GM19467 (cell line): ENCODE measurements at regions not wholly inside any gene's neighbourhood (a gene's known extent, or its start where the extent isn't known, plus 50 kb on each side); places are given as distances from the start of the nearest gene placed in this dataset.
"Not testable (repeated sequence)": the region's sequence is repeated elsewhere in the genome, so short reads cannot be mapped to it uniquely, and the experiment has no call there.

Experiments
- ATAC-seq: cut with Tn5 transposase; IDR thresholded peaks from one replicate; pipeline ENCODE4 v1.9.1; 2021; ENCODE audit warnings: mild to moderate bottlenecking, moderate library complexity; ENCODE audit not compliant: unreplicated experiment

DNA sequence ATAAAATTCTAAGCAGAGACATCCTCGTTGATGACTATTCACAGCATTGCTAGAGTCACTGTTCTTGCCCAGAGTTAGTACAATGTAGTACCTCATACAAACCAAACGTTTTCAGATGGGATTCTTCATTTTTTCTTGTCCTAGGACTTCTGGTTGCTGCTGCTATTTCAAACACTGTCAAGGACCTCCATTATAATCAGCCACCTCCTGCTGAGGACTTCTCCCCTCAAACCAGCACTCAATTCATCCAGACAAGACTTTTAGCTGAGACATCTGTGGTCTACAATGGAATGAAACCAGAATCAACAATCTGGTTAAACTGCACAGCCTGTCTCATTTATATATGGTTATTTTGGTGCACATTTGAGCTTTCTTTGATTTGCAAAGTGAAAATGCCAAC is 1008.8 kb downstream of the STPG2 start:
- no peak for ATAC-seq

DNA sequence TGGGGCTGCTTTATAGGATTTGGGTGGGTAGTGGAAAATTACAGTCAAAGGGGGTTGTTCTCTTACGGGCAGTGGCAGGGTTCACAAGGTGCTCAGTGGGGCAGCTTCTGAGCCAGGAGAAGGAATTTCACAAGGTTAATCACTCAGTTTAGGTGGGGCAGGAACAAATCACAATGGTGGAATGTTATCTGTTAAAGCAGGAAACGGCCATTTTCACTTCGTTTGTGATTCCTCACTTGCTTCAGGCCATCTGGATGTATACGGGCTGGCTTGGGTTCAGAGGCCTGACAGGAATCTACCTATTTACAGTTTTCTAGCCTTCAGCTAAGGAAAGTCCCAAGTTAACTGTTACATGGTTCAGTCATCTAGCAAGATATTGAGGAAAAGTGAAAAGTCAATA is 1003.5 kb downstream of the STPG2 start:
- ATAC-seq: no peak

DNA sequence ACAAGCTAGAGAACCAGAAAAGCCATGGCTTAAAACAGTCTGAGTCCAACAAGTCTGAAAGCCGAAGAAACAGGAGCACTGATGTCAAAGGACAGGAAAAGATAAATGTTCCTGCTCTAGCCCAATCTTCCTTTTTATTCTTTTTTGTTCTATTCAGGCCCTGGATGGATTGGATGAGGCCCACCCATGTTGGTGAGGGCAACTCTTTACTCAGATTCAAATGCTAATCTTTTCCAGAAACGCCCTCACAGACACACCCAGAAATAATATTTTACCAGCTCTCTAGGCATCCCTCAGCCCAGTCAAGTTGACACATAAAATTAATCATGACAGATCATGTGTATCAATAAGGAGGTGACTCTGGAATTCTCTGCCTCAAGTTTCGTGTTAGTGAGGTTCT is 1002.7 kb downstream of the STPG2 start:
- no peak for ATAC-seq

DNA sequence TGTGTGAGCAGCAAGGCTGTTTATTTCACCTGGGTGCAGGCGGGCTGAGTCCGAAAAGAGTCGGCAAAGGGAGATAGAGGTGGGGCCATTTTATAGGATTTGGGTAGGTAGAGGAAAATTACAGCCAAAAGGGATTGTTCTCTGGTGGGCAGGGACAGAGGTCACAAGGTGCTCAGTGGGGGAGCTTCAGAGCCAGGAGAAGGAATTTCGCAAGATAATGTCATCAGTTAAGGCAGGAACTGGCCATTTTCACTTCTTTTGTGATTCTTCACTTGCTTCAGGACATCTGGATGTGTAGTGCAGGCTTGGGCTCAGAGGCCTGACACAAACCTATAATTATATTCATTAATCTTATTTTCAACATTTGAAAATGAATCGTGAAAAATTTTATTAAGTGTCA is 1001.9 kb downstream of the STPG2 start:
- ATAC-seq: not testable (repeated sequence)

DNA sequence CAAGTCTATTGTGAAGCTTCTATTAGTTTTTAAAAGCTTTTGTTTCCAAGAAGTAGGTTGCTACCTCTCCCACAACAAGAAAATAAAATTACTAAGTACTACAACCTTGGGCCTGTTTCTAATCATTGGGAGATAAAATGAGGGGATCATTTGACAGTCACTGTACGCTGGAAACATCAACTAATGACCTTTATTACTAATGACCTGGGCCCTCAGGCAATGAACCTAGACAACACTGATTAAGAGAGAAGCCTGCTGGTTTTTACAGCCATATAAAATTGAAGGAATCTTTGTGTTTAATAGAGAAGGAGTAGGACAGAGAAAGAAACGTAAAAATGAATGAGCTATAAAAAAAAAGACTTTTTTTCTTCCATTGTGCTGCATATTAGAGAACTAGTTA is 1000.9 kb downstream of the STPG2 start:
- no peak for ATAC-seq

DNA sequence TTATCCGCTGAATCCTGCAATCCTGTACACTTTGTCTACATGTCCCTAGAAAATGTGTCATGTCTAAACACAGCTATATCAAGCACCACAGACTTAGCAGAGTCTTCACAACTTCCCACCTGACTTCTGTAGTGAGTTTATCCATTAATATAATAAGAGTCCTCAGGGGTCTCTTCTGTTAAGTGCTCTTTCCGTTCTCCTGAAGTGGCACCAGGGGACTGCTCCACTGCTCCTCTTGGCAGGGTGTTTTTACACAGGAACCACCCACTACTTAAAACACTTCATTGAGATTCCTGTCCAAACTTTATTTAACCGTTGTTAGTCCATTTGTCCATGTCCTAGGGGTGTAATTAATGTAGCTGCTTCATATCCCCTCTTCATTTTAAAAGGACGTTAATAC is 1000.4 kb downstream of the STPG2 start:
- no peak for ATAC-seq

DNA sequence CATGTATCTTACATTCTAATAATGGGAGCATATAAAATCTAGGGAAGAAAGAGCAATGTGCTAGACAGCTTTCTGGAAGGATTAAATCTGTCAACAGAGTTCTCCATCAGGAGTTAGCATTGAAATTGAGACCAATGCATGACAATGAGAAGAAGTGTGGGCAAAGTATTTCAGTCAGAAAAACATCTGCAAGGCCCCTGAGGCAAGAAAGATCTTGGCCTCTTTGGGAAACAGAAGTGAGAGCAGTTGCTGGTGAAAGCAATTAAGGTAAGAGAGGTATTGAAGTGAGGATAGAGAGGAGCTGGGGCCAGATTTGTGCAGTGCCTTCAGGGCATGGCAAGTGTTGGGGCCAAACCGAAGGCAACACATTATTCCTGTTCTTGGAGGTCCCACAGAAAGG is 999.1 kb downstream of the STPG2 start:
- no peak for ATAC-seq

DNA sequence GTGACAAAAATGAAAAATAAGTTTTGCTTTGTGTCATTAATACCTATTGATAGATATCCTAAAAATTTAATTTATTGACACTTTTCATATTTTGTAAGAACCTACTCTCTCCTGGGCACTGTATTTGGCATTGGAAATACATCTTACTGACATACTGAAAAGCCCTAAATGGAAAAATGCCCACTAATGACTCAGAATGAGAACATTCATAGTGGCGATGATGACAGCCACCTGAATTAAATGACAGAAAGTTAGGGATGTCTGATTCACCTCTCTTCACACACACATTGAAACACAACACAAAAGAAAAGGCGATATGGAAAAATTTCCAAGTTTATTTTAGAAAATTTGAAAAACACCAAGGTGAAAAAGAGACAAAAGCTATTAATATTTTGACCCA is 992.3 kb downstream of the STPG2 start:
- no peak for ATAC-seq

DNA sequence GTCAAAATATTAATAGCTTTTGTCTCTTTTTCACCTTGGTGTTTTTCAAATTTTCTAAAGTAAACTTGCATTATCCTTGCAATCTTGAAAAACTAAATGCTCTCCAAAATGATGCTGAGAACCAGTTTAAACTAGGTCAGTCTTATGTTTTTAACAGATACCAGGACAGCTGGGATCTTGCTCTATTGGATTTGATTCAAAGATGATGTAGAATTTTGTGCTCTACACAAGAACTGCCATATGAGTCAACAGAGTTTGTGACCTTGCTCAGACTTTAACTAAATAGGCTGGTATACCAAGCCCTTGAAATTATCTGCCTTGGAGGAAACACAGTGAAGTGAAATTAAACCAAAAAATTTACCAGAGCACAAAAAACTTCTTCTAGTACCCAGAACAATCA is 991.1 kb downstream of the STPG2 start:
- ATAC-seq: no peak

DNA sequence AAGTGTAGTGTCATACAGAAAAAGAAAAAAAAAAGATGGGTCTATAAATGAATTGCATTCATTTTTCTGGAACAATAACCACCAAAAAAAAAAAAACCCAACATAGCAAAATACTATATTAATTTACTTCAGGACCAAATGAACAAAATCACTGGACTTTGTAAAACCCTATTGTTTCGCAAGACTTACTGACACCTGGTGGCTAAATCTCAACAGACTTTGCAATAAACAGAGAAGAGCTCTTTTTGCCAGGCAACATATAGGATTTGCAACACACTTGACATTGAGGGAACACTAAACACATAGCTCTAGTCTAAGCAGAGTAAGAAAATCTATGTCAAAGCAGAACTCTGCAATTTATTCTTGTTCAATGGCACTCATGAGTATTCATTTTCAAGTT is 990.2 kb downstream of the STPG2 start:
- no peak for ATAC-seq

DNA sequence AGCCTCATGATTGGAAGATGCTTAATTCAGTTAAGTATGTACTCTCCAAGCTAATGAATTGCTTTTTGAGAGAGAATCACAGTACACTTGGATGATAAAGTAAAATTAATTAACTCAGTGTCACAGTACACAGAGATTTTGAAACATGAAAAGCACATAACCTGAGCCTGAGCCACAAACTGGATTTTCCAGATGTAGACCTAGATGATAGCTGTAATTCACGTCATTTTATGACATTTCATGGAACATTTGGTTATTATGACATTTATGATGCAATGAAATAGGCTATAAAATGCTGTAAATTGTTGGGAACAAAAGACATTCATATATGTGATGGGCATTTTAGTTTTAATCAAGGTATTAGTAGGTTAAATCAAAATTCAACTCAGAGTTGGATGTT is 983.7 kb downstream of the STPG2 start:
- no peak for ATAC-seq

DNA sequence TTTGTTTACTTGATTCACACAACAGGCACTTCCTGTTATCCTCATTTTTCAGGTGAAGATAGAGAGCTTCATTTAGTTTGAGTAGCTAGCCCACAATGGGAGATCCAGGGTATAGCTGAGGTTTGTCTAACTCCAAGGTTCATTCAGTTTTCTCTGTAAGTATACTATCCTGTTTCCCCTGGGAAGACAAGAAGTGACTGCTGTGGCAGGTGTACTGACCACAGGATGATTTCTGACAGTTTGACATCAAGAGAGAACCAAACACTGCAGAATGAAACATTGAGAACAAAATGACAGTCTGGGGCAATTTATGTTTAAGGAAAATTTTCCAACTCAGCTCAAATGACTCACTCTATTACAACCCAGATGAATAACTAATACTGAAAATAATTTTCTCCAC is 958.0 kb downstream of the STPG2 start:
- ATAC-seq: no peak

DNA sequence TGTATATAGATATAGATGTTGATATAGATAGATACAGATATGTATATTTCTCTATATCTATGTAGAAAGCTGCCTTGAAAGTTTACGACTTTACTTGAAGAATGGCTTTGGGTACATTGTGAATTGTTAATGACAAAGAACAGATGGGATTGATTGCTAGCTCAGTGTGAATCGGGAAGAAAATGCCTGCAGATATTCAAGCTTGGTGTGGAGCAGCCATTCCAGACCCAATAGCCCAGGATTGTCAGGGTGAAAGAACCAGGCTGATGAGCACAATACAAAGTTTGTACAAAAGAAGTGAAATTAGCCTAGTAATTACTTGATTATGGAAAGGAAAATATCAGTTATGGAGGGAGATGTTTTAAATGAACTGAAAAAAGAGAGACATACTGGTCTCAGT is 946.2 kb downstream of the STPG2 start:
- ATAC-seq: no peak

DNA sequence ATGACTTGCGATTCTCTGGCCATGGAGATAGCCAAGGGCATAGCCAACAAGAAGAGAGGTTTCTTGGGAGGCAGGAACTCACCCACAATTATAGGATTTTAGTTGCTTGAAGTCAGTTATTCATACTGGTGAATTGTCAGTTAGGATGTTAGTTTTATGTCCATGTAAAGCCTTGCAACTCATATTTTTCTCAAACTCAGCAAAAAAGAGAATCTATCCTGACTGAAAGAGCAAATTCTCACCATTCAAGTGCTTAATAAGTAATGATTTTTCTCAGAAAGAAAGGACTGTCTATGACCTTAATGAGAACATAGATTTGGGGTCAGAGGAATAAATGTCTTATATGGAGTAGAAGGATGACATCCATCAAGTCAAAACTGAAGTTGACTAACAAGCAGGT is 934.5 kb downstream of the STPG2 start:
- no peak for ATAC-seq

DNA sequence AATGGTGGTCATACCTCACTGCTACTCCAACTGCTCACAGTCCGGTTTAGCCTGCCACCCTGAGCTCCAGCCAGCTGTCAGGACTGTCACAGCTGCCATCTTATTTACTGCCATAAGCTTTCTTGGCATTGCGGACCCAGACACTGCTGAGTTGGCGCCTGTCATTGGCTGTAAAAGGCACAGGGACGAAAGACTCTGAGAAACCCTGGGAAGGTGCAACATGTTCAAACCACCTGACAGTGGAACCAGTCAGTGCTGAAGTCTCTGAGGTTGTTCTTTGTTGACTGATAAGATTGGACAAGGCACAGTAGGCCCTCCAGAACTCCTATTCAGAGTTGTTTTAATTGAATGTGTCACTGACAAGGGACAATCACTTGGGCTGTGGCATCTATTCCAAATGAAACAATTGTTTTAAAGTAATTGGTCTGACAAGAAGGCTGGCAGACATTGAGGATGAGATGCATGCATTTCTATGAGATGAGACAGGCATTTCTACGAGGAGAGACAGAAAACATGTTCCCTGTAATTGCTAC is 927.8 kb downstream of the STPG2 start:
- ATAC-seq: no peak

DNA sequence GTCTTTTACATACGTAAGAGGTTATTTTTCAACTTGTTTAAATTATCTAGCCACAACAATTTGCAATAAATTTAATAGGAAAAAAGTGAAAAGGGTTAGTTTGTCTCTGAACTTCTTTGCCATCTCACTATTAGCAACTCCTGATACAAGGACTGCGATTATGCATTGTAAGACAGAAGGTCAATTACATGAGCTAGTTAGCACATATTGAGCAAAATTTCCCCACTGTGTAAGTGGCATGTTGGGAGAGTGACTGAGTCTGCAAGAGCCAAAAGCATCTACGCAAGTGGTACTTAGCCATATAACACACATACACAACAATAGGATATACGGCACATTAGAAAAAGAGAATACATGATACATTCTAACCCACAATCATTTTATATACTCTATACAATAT is 927.2 kb downstream of the STPG2 start:
- ATAC-seq: no peak

DNA sequence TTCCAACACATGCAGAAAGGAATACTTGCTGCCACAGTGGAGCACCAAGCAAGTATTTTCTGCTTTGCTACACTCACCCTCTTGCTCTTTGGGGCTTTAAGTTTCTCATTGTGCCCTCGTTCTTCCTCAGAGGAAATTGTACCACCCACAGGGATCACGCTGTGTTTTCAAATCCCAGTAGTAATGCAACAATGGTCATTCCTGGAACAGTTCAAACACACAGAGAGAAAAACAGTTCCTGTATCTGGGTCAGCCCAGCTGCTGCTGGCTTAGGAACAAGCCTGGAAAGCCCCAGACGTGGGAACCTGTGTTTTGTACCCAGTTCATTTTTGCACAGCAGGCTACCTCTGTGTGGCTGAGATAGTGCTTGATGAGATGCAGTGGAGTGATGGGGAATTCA is 907.8 kb downstream of the STPG2 start:
- no peak for ATAC-seq

DNA sequence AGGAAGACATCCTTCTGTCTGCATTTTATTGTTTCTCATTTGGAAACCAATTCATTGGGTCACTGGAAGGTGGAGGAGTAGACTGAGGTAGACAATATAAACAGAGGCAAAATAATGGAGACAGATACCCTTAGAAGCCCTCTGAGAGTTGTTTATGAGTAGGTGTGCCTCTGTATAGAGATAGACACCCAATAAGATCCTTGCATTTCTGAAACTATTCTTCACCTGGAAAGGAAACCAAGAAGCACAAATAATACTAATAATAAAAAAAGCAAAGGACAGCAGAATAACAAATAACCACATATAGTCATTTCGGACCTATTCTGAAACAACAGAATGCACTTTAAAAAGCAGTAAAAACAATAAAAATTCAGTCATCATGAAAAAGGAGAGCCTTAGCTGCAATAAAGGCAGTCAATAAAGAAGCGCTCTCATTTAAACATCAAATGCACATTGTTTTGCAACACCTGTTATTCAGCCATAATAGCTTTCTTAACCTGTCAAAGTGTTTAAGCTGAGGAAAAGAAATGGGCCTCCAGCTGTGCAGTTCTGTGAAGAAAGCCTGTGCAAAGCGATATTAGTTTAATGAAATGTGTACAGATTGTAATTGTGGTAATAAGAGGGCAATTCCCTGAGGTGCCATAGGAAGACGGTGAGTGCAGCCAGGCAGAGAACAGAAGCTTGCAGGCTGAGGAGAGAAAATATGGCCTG is 904.2 kb downstream of the STPG2 start:
- ATAC-seq: no peak

DNA sequence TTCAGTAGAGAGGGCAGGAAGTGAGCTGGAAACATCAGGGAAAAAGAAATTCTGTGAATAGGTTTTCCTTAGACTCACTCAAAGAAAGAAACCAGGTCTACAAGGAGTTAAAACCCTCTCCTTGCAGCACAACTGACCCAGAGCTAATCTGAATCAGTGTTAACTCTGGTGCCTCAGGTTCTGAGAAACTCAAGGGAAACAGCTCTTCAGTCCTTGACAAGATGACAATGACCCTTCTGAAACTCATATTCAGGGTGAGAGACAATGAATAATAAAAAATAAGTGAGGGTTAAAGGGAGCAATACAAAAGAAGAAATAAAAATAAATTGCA is 903.6 kb downstream of the STPG2 start:
- no peak for ATAC-seq

DNA sequence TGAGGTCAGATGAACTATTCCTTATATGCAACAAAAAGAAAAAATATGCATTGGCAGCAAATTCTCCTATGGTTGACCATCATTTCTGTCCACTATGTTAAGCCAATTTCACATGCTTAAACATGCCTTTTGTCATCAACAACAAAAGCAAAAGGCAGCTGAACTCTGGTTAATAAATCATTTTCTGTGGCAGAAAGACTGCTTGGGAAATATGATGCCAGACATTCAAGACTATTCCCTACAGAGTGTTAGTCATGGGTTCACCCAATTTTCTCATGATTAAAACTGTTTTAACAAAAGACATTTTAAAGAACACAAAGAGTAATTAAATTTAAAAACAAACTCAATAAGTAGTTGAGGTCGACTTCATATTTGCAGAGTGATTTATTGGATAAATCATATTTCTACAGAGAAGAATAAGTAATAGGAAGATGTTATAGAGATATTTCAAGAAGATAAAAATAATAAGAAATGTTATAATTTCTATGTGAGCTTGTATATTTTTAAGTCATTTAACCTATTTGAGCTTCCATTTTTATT is 890.6 kb downstream of the STPG2 start:
- no peak for ATAC-seq

DNA sequence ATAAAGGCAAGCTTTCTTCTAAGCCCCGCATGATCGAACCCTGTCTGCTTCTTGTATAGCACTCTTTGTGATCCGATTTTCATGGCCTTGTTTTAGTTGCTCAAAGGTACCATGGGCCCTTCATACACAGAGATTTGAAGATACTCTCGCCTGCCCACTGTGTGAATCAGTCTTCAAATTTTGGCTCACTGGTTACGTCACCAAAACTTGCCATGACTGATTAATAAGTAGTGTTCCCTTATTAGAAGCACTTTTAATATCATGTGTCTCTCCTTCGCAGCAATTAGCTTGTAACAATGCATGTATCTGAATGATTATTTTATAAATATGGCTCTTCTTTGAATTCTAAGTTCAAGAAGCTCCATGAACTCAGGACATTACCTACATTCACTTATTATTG is 880.5 kb downstream of the STPG2 start:
- ATAC-seq: no peak

DNA sequence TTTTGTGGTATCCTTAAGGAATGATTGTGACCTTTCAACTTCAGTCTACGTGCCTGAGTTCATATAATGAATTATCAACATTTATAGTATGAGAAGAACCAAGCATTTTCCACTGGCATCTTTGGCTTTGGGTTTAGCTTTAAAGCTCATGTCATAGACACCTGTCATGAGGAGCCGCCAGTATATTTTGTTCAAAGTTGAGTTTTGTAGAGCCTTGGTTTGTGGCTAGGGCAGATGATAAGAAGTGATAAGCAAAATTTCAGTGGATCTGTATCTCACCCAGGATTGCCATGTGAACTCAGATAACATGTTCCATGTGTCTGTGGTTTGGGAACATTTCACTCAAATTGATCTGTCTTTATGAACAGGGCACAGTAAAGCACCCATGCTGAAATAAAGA is 873.2 kb downstream of the STPG2 start:
- ATAC-seq: no peak

DNA sequence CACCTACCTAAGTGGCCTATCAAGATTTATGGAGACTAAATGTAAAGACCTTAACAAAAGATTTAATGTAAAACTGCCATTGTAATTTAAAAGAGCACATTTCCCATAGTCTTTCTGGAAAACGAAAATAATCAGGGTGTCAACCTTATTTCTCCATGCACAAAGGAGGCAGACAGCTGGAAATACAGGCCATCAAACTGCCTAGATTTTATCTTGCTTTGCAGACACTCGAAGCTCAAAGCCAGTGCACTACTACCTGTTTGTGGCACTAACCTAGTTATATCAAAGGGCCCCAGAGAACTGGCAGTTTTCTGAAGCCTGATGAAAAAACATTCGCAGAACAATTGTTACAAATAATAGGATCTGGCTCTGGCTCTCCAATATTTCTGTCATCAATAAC is 863.9 kb downstream of the STPG2 start:
- no peak for ATAC-seq
